GM12892 (cell line): ENCODE measurements at regions not wholly inside any gene's neighbourhood (a gene's known extent, or its start where the extent isn't known, plus 50 kb on each side); places are given as distances from the start of the nearest gene placed in this dataset.
"Not testable (repeated sequence)": the region's sequence is repeated elsewhere in the genome, so short reads cannot be mapped to it uniquely, and the experiment has no call there.

Source experiments
- POLR2AphosphoS5 ChIP-seq: IDR thresholded peaks from 2 replicates; pipeline ENCODE4 v1.6.1; 2011; ENCODE audit warnings: low read depth, low read length, control low read depth
- TAF1 ChIP-seq: IDR thresholded peaks from 2 replicates; pipeline ENCODE4 v1.6.1; 2011; ENCODE audit warnings: low read depth, mild to moderate bottlenecking, control low read depth, low read length, borderline replicate concordance

DNA sequence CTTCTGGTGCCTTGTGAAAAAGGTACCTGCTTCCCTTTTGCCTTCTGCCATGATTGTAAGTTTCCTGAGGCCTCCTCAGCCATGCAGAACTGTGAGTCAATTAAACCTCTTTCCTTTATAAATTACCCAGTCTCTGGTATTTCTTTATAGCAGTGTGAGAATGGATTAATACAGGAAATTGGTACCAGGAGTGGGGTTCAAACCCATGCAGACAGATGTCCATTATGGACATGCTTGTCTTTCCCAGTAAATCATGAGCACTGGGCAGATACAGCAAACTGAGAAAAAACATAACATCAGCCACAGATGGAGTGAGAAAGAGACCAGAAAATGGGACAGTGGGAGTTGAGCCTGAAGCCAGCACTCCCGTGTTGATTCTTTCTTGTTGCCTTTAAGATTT, 127.5 kb downstream of the TFCP2L1 start:
- TF ChIP-seq POLR2AphosphoS5, TAF1: not testable (repeated sequence)
